ENCODE measurements at regions not wholly inside any gene's neighbourhood (a gene's known extent, or its start where the extent isn't known, plus 50 kb on each side); places are given as distances from the start of the nearest gene placed in this dataset.

GRCh38 chr5:25964009-25964372 is 1074.4 kb downstream of the CDH9 start:
- no peak overlapping the region for H3K18ac ChIP-seq (ENCODE audit: insufficient read length, low read depth, low read length)
- H4K91ac ChIP-seq (ENCODE audit: insufficient read length, low read depth, low read length): no peak overlapping the region
- no peak overlapping the region for H3K27ac ChIP-seq (ENCODE audit: insufficient read length, low read depth, low read length)
- H2BK5ac ChIP-seq (ENCODE audit: insufficient read length, low read length): no peak overlapping the region
- no peak overlapping the region for H3K9ac ChIP-seq (ENCODE audit: extremely low read depth, insufficient read length, low read length)
- no peak overlapping the region for H3T11ph ChIP-seq (ENCODE audit: low read length)
- no peak overlapping the region for H2BK120ac ChIP-seq (ENCODE audit: low read depth, low read length, poor library complexity, severe bottlenecking)
- no peak overlapping the region for H3K27ac Mint-ChIP-seq
- no peak overlapping the region for H3K56ac ChIP-seq (ENCODE audit: insufficient read length, low read depth, low read length)
- no peaks in the 10 kb centered on the region for H3K27me3 ChIP-seq (ENCODE audit: insufficient read depth, low read length)
- H3K4me1 ChIP-seq (ENCODE audit: insufficient read depth, low read length): no peaks in the 10 kb centered on the region
- no peak overlapping the region for H3K23ac ChIP-seq (ENCODE audit: insufficient read length, low read depth, low read length)
- no CpG with 5 or more reads among the region's 3 CpGs for WGBS (ENCODE audit: extremely low coverage, insufficient read length, low lambda C conversion rate)
- H3K36me3 Mint-ChIP-seq (ENCODE audit: insufficient read depth in 1 of 3, low read depth in 3 of 3): peaks cover 0 to 8% (median 0%) of the 10 kb centered on the region in 3 experiments; a peak in 5 of 7 replicates
- no peaks in the 10 kb centered on the region for H3K79me2 ChIP-seq (ENCODE audit: insufficient read depth, low read length)
- H2AK5ac ChIP-seq (ENCODE audit: insufficient read length, low read length): no peak overlapping the region
- no peaks in the 10 kb centered on the region for H3K27me3 Mint-ChIP-seq (ENCODE audit: low read depth)
- no peak overlapping the region for H4K8ac ChIP-seq (replicated peaks; ENCODE audit: insufficient read length, low read depth, low read length)
- no peaks in the 10 kb centered on the region for H3K79me1 ChIP-seq (ENCODE audit: insufficient read depth, low read depth, low read length, poor library complexity, severe bottlenecking)
- no peak for DNase-seq
- no peak overlapping the region for H4K5ac ChIP-seq (ENCODE audit: insufficient read length, low read depth, low read length)
- no peak overlapping the region for H3K4me2 ChIP-seq (ENCODE audit: insufficient read depth, insufficient read length, low read length)
- H2AFZ ChIP-seq (ENCODE audit: low read length): no peak overlapping the region
- TF ChIP-seq, protein P1, sequence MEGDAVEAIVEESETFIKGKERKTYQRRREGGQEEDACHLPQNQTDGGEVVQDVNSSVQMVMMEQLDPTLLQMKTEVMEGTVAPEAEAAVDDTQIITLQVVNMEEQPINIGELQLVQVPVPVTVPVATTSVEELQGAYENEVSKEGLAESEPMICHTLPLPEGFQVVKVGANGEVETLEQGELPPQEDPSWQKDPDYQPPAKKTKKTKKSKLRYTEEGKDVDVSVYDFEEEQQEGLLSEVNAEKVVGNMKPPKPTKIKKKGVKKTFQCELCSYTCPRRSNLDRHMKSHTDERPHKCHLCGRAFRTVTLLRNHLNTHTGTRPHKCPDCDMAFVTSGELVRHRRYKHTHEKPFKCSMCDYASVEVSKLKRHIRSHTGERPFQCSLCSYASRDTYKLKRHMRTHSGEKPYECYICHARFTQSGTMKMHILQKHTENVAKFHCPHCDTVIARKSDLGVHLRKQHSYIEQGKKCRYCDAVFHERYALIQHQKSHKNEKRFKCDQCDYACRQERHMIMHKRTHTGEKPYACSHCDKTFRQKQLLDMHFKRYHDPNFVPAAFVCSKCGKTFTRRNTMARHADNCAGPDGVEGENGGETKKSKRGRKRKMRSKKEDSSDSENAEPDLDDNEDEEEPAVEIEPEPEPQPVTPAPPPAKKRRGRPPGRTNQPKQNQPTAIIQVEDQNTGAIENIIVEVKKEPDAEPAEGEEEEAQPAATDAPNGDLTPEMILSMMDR (conservative IDR thresholded peaks at IDR 0.05): no peak
- H3K4ac ChIP-seq (ENCODE audit: low read depth, low read length): no peak overlapping the region
- H3K4me3 Mint-ChIP-seq: no peak overlapping the region
- H3K9me3 Mint-ChIP-seq: peaks cover 8 to 14% of the 10 kb centered on the region in 2 experiments; a peak in 3 of 5 replicates
- no peaks in the 10 kb centered on the region for H3K23me2 ChIP-seq (ENCODE audit: insufficient read length, low read depth, low read length, poor library complexity, severe bottlenecking)
- H3K4me1 Mint-ChIP-seq: peaks cover 2 to 10% of the 10 kb centered on the region in 2 experiments; a peak in 3 of 4 replicates
- H2BK15ac ChIP-seq (ENCODE audit: low read depth, low read length): no peak overlapping the region
- no peak overlapping the region for H2BK12ac ChIP-seq (ENCODE audit: insufficient read length, low read depth, low read length)
- H2BK20ac ChIP-seq (ENCODE audit: low read depth, low read length, poor library complexity, severe bottlenecking): no peak overlapping the region
- H3K14ac ChIP-seq (ENCODE audit: insufficient read depth, low read length): no peak overlapping the region
- no peaks in the 10 kb centered on the region for H4K20me1 ChIP-seq (ENCODE audit: control insufficient read depth, insufficient read depth, insufficient read length)
- H3K9me3 ChIP-seq (ENCODE audit: control insufficient read depth, low read depth, low read length): no peaks in the 10 kb centered on the region
